Kidney epithelial cell (primary cell): ENCODE measurements at regions not wholly inside any gene's neighbourhood (a gene's known extent, or its start where the extent isn't known, plus 50 kb on each side); places are given as distances from the start of the nearest gene placed in this dataset.

Experiments
- DNase-seq: peaks from one replicate; pipeline ENCODE4 v3.0.0-alpha.2; 2010; ENCODE audit warnings: low read depth
- H3K27me3 ChIP-seq: 2 replicates; pipeline ENCODE4 v1.6.0; 2011; ENCODE audit warnings: low read length; ENCODE audit not compliant: control insufficient read depth, insufficient read depth
- H3K36me3 ChIP-seq: 2 replicates; pipeline ENCODE4 v1.5.1; 2011; ENCODE audit warnings: low read length; ENCODE audit not compliant: control insufficient read depth, insufficient read depth
- H3K4me3 ChIP-seq: 2 replicates; pipeline ENCODE4 v1.5.1; 2011; ENCODE audit warnings: low read depth, mild to moderate bottlenecking, control low read depth, low read length
- TF ChIP-seq, protein P1 (sequence below): IDR thresholded peaks from 2 replicates; pipeline ENCODE4 v1.5.1; 2011; ENCODE audit warnings: mild to moderate bottlenecking, moderate library complexity, low read length, control low read depth, inconsistent platforms; ENCODE audit not compliant: insufficient read depth, poor library complexity, severe bottlenecking

DNA sequence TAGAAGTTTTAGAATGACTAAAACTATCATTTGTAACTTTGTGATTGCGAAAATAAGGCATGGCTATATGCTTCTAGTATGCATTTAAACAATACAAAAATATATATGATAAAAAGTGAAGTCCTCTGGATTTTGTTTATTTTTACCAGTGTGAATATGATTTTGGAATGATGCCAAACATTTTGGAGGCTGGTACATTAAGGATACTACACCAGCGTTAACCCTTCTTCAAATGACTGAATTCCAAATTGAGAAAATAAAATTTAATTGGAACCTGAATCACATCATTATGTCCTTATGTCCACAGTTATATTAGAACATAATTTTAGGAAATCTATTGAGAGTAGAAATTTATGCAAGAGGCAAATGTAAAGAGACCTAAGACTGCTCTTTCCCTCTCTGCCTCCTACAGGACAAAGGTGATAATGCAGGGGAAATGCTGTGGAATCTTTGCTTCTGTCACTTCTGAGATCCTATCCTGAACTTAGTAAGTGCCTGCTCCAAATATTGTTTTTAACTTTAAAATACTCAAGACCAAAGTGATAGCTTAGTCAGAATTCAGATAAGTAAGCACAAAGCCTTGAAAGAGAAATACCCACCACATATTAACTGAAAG lies 121.1 kb upstream of the NANOGP8 start:
- H3K36me3 ChIP-seq: no peaks in the 10 kb centered on the region
- H3K27me3 ChIP-seq: no peaks in the 10 kb centered on the region
- H3K4me3 ChIP-seq: no peak overlapping the region
- TF ChIP-seq, protein P1, sequence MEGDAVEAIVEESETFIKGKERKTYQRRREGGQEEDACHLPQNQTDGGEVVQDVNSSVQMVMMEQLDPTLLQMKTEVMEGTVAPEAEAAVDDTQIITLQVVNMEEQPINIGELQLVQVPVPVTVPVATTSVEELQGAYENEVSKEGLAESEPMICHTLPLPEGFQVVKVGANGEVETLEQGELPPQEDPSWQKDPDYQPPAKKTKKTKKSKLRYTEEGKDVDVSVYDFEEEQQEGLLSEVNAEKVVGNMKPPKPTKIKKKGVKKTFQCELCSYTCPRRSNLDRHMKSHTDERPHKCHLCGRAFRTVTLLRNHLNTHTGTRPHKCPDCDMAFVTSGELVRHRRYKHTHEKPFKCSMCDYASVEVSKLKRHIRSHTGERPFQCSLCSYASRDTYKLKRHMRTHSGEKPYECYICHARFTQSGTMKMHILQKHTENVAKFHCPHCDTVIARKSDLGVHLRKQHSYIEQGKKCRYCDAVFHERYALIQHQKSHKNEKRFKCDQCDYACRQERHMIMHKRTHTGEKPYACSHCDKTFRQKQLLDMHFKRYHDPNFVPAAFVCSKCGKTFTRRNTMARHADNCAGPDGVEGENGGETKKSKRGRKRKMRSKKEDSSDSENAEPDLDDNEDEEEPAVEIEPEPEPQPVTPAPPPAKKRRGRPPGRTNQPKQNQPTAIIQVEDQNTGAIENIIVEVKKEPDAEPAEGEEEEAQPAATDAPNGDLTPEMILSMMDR: peak; percentile 40
- no peak for DNase-seq

DNA sequence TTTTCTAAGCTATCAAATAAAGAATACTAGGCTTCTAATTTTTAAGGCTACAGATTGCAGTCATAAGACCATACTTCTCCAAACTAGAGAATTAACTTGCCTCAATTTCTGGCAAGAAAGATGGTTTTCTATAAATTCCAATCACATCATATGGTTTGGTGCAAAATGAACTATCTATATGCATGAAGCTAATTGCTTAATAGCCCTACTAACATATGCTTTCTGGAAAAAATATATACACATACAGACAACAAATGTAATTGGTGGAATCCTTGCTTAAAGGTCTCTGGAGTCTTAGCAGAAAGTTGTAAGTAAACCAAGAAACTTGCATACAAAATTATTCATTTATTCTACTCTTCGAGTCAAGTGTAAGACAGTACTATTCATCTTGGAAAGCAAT lies 113.1 kb upstream of the NANOGP8 start:
- H3K36me3 ChIP-seq: no peaks in the 10 kb centered on the region
- TF ChIP-seq, protein P1: no peak

DNA sequence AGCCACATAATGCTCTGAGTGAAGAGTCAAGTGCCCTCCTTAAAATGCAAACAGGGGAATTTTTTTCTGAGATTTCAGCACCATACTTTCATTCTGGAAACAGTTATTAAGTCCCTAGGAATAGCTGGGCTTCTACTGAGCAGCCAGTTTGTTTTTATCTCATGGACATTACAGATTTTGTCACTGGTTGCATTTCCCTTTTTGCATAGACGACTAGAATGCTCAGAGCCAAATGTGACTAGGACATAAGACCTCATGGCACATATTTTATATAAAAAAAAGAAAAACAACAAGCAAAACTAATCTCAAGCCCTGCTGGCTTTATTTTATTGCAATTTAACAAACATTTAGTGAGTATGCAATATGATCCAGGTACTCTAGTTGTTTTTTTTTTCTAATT lies 112.7 kb upstream of the NANOGP8 start:
- TF ChIP-seq, protein P1: no peak
- H3K4me3 ChIP-seq: no peak overlapping the region
- no peaks in the 10 kb centered on the region for H3K27me3 ChIP-seq
- no peaks in the 10 kb centered on the region for H3K36me3 ChIP-seq
- DNase-seq: no peak

More for the DNA sequence above, 113.1 kb upstream of the NANOGP8 start:
- DNase-seq: no peak
- Histone ChIP-seq H3K27me3 (no peaks in the 10 kb centered on the region), H3K4me3 (no peak overlapping the region)

DNA sequence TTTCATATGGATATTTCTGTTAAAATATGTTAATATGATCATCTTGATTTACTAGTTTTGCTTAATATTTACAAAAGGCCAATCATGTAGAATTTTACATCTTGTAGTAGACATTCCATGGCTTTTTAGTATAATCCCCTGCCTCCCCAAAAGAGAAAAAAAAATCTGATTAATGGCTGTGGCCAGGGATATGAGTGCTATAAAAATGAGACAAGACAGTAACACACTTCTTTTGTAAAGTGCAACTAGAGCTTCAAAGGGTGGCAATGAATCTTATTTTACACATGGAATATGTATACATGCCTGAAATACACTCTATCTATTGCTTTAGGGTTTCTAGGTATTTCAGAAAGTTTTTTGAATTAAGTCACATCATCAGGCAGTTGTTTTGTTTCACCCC lies 112.2 kb upstream of the NANOGP8 start:
- DNase-seq: no peak
- Histone ChIP-seq H3K36me3 (no peaks in the 10 kb centered on the region), H3K27me3 (no peaks in the 10 kb centered on the region), H3K4me3 (no peak overlapping the region)
- TF ChIP-seq, protein P1: no peak

DNA sequence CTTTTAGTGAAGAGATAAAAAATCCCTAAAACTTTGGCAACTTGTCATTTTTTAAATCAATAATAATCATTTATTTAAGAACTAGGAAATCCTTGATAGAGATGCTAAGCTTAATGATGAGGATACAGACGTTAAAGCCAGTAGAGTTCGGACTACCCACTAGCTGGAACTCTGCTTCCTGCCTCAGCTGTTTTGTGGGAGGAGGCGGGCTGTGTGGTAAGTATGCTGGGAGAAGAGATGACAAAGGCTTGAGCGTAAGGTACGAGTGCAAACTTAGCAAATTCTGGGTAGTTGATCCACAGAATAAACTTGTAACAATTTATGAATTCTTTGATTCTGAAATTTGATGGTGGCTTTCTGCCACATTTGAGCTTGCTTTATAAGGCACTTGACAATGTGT lies 111.2 kb upstream of the NANOGP8 start:
- Histone ChIP-seq H3K36me3 (no peaks in the 10 kb centered on the region), H3K27me3 (no peaks in the 10 kb centered on the region), H3K4me3 (no peak overlapping the region)
- TF ChIP-seq, protein P1: no peak
- DNase-seq: no peak

DNA sequence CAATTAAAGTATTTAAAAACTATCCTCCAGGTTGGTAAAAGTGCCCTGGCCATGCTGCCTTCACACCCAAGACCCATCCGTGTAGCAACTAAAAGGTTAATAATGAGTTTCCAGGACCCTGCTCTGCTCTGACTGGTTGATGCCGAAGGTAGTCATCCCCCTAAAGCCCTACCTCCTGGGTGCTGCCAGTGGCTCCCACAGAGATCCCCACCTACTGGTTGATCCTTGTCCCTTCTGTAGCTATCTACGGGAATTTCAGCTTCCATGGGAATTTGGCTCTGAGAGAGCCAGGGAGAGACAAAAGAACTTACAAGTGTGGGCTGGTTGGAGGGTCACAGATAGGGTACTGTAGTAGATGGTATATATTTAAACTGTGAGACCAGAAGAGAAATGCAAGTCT lies 110.6 kb upstream of the NANOGP8 start:
- TF ChIP-seq, protein P1: no peak

More for the DNA sequence above, 110.6 kb upstream of the NANOGP8 start:
- no peaks in the 10 kb centered on the region for H3K36me3 ChIP-seq
- no peak for DNase-seq
- H3K4me3 ChIP-seq: no peak overlapping the region
- H3K27me3 ChIP-seq: no peaks in the 10 kb centered on the region
